Large intestine (tissue), 3 donors: ENCODE measurements at regions not wholly inside any gene's neighbourhood (a gene's known extent, or its start where the extent isn't known, plus 50 kb on each side); places are given as distances from the start of the nearest gene placed in this dataset.

Experiments used
- DNase-seq, 2 donors: peaks; one replicate each; pipeline versions ENCODE4 v3.0.0 to v3.0.0-alpha.2; 2013
- H3K27ac ChIP-seq: one replicate; pipeline ENCODE4 v1.5.1; 2013; ENCODE audit warnings: low read length
- H3K27me3 ChIP-seq: 2 replicates; pipeline ENCODE4 v1.6.1; 2013; ENCODE audit warnings: low read length; ENCODE audit not compliant: control insufficient read depth, insufficient read depth
- H3K36me3 ChIP-seq: 2 replicates; pipeline ENCODE4 v1.6.1; 2013; ENCODE audit warnings: low read length; ENCODE audit not compliant: control insufficient read depth, insufficient read depth
- H3K4me1 ChIP-seq: one replicate; pipeline ENCODE4 v1.6.1; 2013; ENCODE audit warnings: low read length; ENCODE audit not compliant: control insufficient read depth, insufficient read depth
- H3K4me3 ChIP-seq: one replicate; pipeline ENCODE4 v1.5.1; 2013; ENCODE audit warnings: low read length
- H3K9me3 ChIP-seq: one replicate; pipeline ENCODE4 v1.6.1; 2013; ENCODE audit warnings: mild to moderate bottlenecking, low read depth, low read length, moderate library complexity; ENCODE audit not compliant: control insufficient read depth
- WGBS: methylation state at CpG from one replicate; pipeline ENCODE4 v1.1.5; 2013; ENCODE audit warnings: low lambda C conversion rate; ENCODE audit not compliant: insufficient coverage; 5-methylcytosine and 5-hydroxymethylcytosine counted together

- Histone ChIP-seq H3K27ac (no peak overlapping the region), H3K4me3 (no peak overlapping the region), H3K36me3 (no peaks in the 10 kb centered on the region), H3K4me1 (no peaks in the 10 kb centered on the region), H3K27me3 (no peaks in the 10 kb centered on the region), H3K9me3 (no peaks in the 10 kb centered on the region)
- WGBS, result 69% methylated on average over 3 of the region's 16 CpGs
- no peak for DNase-seq
Measured at GRCh38 chr21:32135401-32136363, 143.2 kb downstream of the MIS18A start.

- no peaks in the 10 kb centered on the region for H3K36me3 ChIP-seq
- H3K4me3 ChIP-seq, result no peak overlapping the region
- no peak overlapping the region for H3K27ac ChIP-seq
- H3K4me1 ChIP-seq, result no peaks in the 10 kb centered on the region
- DNase-seq, result no peak
- WGBS, result 13% methylated on average over 1 of the region's 11 CpGs
- H3K27me3 ChIP-seq, result no peaks in the 10 kb centered on the region
- H3K9me3 ChIP-seq, result no peaks in the 10 kb centered on the region
Measured at GRCh38 chr21:32134441-32135130, 144.3 kb downstream of the MIS18A start.

- H3K9me3 ChIP-seq, result peaks cover 5% of the 10 kb centered on the region
- H3K36me3 ChIP-seq, result no peaks in the 10 kb centered on the region
- H3K27ac ChIP-seq, result no peak overlapping the region
- H3K27me3 ChIP-seq, result no peaks in the 10 kb centered on the region
- DNase-seq, result no peak
- no CpG with 5 or more reads among the region's 2 CpGs for WGBS
- no peaks in the 10 kb centered on the region for H3K4me1 ChIP-seq
- no peak overlapping the region for H3K4me3 ChIP-seq
Measured at GRCh38 chr21:32132881-32133280, 146.0 kb downstream of the MIS18A start.

GRCh38 chr21:32132409-32132808, 146.4 kb downstream of the MIS18A start:
- no peaks in the 10 kb centered on the region for H3K36me3 ChIP-seq
- H3K9me3 ChIP-seq, result peaks cover 5% of the 10 kb centered on the region
- DNase-seq, result no peak
- H3K27me3 ChIP-seq, result no peaks in the 10 kb centered on the region
- no peak overlapping the region for H3K27ac ChIP-seq
- H3K4me1 ChIP-seq, result no peaks in the 10 kb centered on the region
- no peak overlapping the region for H3K4me3 ChIP-seq
- WGBS, result no CpG with 5 or more reads among the region's 3 CpGs

GRCh38 chr21:32131960-32132359, 146.9 kb downstream of the MIS18A start:
- Histone ChIP-seq H3K27me3 (no peaks in the 10 kb centered on the region), H3K4me1 (no peaks in the 10 kb centered on the region), H3K27ac (no peak overlapping the region), H3K9me3 (peaks cover 5% of the 10 kb centered on the region), H3K4me3 (no peak overlapping the region), H3K36me3 (no peaks in the 10 kb centered on the region)
- peak in 1 of 2 donors; percentile 17 for DNase-seq
- no CpG with 5 or more reads among the region's 5 CpGs for WGBS

GRCh38 chr21:32131164-32131563, 147.7 kb downstream of the MIS18A start:
- peaks cover 5% of the 10 kb centered on the region for H3K9me3 ChIP-seq
- no peaks in the 10 kb centered on the region for H3K4me1 ChIP-seq
- no peak overlapping the region for H3K4me3 ChIP-seq
- 100% methylated on average over 2 of the region's 7 CpGs for WGBS
- H3K27ac ChIP-seq, result no peak overlapping the region
- DNase-seq, result no peak
- H3K36me3 ChIP-seq, result no peaks in the 10 kb centered on the region
- H3K27me3 ChIP-seq, result no peaks in the 10 kb centered on the region

- no peak overlapping the region for H3K4me3 ChIP-seq
- no peak for DNase-seq
- H3K27me3 ChIP-seq, result no peaks in the 10 kb centered on the region
- WGBS, result 100% methylated on average over 3 of the region's 5 CpGs
- no peaks in the 10 kb centered on the region for H3K36me3 ChIP-seq
- H3K27ac ChIP-seq, result no peak overlapping the region
- no peaks in the 10 kb centered on the region for H3K4me1 ChIP-seq
- H3K9me3 ChIP-seq, result peaks cover 5% of the 10 kb centered on the region
Measured at GRCh38 chr21:32130031-32130891, 148.6 kb downstream of the MIS18A start.

- 100% methylated on average over 1 of the region's 3 CpGs for WGBS
- no peak for DNase-seq
- Histone ChIP-seq H3K27me3 (no peaks in the 10 kb centered on the region), H3K9me3 (peaks cover 10% of the 10 kb centered on the region), H3K27ac (no peak overlapping the region), H3K4me3 (no peak overlapping the region), H3K36me3 (no peaks in the 10 kb centered on the region), H3K4me1 (no peaks in the 10 kb centered on the region)
Measured at GRCh38 chr21:32127081-32127480, 151.8 kb downstream of the MIS18A start.

GRCh38 chr21:32122082-32122481, 156.8 kb downstream of the MIS18A start:
- no peak for DNase-seq
- H3K4me1 ChIP-seq, result no peaks in the 10 kb centered on the region
- WGBS, result 100% methylated on average over 1 of the region's 2 CpGs
- no peaks in the 10 kb centered on the region for H3K36me3 ChIP-seq
- H3K27ac ChIP-seq, result no peak overlapping the region
- H3K9me3 ChIP-seq, result peaks cover 6% of the 10 kb centered on the region
- H3K27me3 ChIP-seq, result no peaks in the 10 kb centered on the region
- no peak overlapping the region for H3K4me3 ChIP-seq

- no peak for DNase-seq
- Histone ChIP-seq H3K9me3 (peaks cover 6% of the 10 kb centered on the region), H3K4me1 (no peaks in the 10 kb centered on the region), H3K36me3 (no peaks in the 10 kb centered on the region), H3K27ac (no peak overlapping the region), H3K27me3 (no peaks in the 10 kb centered on the region), H3K4me3 (no peak overlapping the region)
- 100% methylated on average over 1 of the region's 3 CpGs for WGBS
Measured at GRCh38 chr21:32120230-32120629, 158.6 kb downstream of the MIS18A start.
